Tibial artery (tissue), 4 donors: ENCODE measurements at regions not wholly inside any gene's neighbourhood (a gene's known extent, or its start where the extent isn't known, plus 50 kb on each side); places are given as distances from the start of the nearest gene placed in this dataset.

ENCODE experiments used
- DNase-seq, 2 donors: peaks; one replicate each; pipeline ENCODE4 v3.0.0-alpha.2; 2019
- H3K27ac ChIP-seq, 2 donors: fragments of 200-600 bp; sonication (generic) in 1 of 2; 1 replicate in 1 of 2; 2 replicates in 1 of 2; pipeline ENCODE4 v1.5.1; 2018 to 2019; ENCODE audit warnings: mild to moderate bottlenecking in 1 of 2
- H3K27me3 ChIP-seq, 2 donors: fragments of 200-600 bp; sonication (generic) in 1 of 2; one replicate each; pipeline versions ENCODE4 v1.5.1 to v1.6.0; 2016 to 2019
- H3K36me3 ChIP-seq, 3 donors: fragments of 200-600 bp; sonication (generic) in 2 of 3; one replicate each; pipeline ENCODE4 v1.5.1; 2016 to 2019; ENCODE audit warnings: mild to moderate bottlenecking in 2 of 3
- H3K4me1 ChIP-seq, 4 donors: fragments of 200-600 bp; sonication (generic) in 2 of 4; 1 replicate in 3 of 4; 2 replicates in 1 of 4; pipeline ENCODE4 v1.5.1; 2016 to 2019
- H3K4me3 ChIP-seq, 2 donors: fragments of 200-600 bp; sonication (generic) in 1 of 2; 1 replicate in 1 of 2; 2 replicates in 1 of 2; pipeline ENCODE4 v1.5.1; 2018 to 2019; ENCODE audit warnings: mild to moderate bottlenecking in 2 of 2
- H3K9me3 ChIP-seq, 3 donors: fragments of 200-600 bp; sonication (generic) in 1 of 3; one replicate each; pipeline ENCODE4 v1.5.1; 2016 to 2019
- CTCF ChIP-seq, 2 experiments: fragments of 200-600 bp in 1 of 2; fragments of 450-650 bp in 1 of 2; IDR thresholded peaks; one replicate each; pipeline ENCODE4 v1.5.1; 2017 to 2019; ENCODE audit warnings: antibody characterized with exemption in 2 of 2, mild to moderate bottlenecking in 1 of 2, moderate library complexity in 1 of 2
- intact Hi-C: fragments of 100-400 bp; cut with DNase I; formaldehyde crosslinking; loops from one replicate; pipeline ENCODE4 v1.15.0; 2023; ENCODE audit warnings: low total_unique reads

DNA sequence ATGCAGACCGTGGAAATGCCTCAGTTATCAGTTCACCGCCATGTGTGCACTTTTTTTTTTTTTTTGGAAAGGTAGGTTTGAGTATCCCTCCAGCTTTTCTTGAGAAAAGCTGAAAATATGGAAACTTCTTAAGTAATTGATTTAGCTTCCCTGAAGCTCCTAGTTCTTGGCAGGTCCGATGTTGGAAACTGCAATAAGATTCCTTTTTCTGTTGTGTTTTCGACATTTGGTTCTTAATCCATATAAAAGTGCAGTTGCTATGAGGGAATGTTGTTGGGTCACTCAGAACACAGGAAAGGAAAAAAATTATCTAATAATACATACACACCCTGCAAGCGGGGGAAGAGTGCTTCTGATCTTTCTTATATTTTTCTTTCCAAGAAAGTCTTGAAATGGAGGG, 665.2 kb downstream of the INHBA start:
- no peaks in the 10 kb centered on the region for H3K27me3 ChIP-seq

DNA sequence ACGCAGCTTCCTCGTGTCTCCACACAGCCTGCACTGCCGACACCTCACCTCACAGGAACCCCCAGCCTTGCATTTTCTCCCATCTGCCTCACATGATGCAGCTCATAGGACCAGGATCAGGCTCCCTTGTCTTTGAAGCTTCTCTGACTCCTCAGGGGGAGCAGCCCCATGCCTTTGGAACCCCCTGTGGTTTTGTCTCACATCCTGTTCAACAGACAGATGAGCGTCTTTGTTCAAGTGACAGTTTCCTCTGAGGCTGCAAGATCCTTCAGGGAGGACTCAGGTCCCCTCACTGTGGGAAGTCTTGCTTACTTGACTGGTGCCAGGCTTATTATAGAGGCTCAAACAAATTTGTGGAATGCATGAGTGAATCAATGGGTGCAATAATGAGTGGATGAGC, 667.1 kb downstream of the INHBA start:
- no peaks in the 10 kb centered on the region for H3K4me1 ChIP-seq
- H3K9me3 ChIP-seq, result no peaks in the 10 kb centered on the region
- no peaks in the 10 kb centered on the region for H3K27me3 ChIP-seq
- no peak for DNase-seq
- no peak for TF ChIP-seq CTCF (IDR thresholded peaks at IDR 0.05)
- no peak overlapping the region for H3K27ac ChIP-seq
- intact Hi-C loops, result no loop called here
- H3K4me3 ChIP-seq, result no peak overlapping the region
- H3K36me3 ChIP-seq, result no peaks in the 10 kb centered on the region

More for the DNA sequence above, 665.2 kb downstream of the INHBA start:
- no peaks in the 10 kb centered on the region for H3K9me3 ChIP-seq
- no peaks in the 10 kb centered on the region for H3K4me1 ChIP-seq
- H3K36me3 ChIP-seq, result no peaks in the 10 kb centered on the region
- intact Hi-C loops, result no loop called here
- no peak overlapping the region for H3K4me3 ChIP-seq
- DNase-seq, result no peak
- H3K27ac ChIP-seq, result no peak overlapping the region
- TF ChIP-seq CTCF (IDR thresholded peaks at IDR 0.05), result no peak

DNA sequence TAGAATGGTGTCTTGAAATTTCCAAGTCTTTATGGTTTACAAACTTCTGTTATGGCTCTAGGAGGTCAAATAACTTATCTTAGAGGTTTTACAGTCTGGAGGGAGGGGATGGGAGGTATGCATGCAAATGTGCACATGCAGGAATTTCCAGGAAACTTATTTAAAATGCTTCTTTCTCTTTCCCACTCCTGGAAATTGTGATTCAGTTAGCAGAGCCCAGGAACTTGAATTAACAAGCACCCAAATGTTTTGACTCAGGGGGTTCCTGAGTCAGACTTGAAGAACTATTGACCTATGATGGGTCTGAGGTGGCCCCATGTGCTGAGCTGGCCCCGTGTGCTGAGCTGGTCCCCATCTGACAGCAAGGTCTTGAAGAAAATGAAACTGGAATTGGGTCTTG, 669.4 kb downstream of the INHBA start:
- intact Hi-C loops, result no loop called here

GRCh38 chr7:41030673-41031072, 672.2 kb downstream of the INHBA start:
- no peak for DNase-seq
- H3K27ac ChIP-seq, result no peak overlapping the region
- intact Hi-C loops, result no loop called here
- no peaks in the 10 kb centered on the region for H3K9me3 ChIP-seq
- no peak for TF ChIP-seq CTCF (IDR thresholded peaks at IDR 0.05)
- no peaks in the 10 kb centered on the region for H3K27me3 ChIP-seq
- no peaks in the 10 kb centered on the region for H3K36me3 ChIP-seq
- no peak overlapping the region for H3K4me3 ChIP-seq
- no peaks in the 10 kb centered on the region for H3K4me1 ChIP-seq

More for the DNA sequence above, 669.4 kb downstream of the INHBA start:
- Histone ChIP-seq H3K9me3 (no peaks in the 10 kb centered on the region), H3K27ac (no peak overlapping the region), H3K27me3 (no peaks in the 10 kb centered on the region), H3K4me3 (no peak overlapping the region), H3K36me3 (no peaks in the 10 kb centered on the region), H3K4me1 (no peaks in the 10 kb centered on the region)
- no peak for TF ChIP-seq CTCF (IDR thresholded peaks at IDR 0.05)
- DNase-seq, result no peak

GRCh38 chr7:41029072-41029499, 673.8 kb downstream of the INHBA start:
- no peak for TF ChIP-seq CTCF (IDR thresholded peaks at IDR 0.05)
- no peaks in the 10 kb centered on the region for H3K27me3 ChIP-seq
- DNase-seq, result no peak
- intact Hi-C loops, result no loop called here
- no peaks in the 10 kb centered on the region for H3K36me3 ChIP-seq
- no peaks in the 10 kb centered on the region for H3K9me3 ChIP-seq
- no peak overlapping the region for H3K27ac ChIP-seq
- no peak overlapping the region for H3K4me3 ChIP-seq
- H3K4me1 ChIP-seq, result no peaks in the 10 kb centered on the region

DNA sequence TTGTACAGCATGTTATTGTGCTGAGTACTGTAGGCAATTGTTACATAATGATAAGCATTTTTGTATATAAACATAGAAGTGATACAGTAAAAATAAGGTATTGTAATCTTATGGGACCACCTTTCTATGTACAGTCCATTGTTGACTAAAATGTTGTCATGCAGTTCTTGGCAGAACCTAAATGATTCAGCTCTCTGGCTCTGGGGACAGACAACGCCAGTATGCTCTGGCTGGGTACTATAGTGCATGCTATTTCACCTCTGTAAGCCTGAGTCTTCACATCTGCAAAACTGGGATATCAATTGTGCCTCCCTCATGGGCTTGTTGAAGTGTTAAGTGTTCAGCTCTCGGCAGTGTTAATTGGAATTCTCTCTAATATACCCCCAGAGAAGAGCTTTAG, 674.3 kb downstream of the INHBA start:
- Histone ChIP-seq H3K4me1 (no peaks in the 10 kb centered on the region), H3K27ac (no peak overlapping the region), H3K27me3 (no peaks in the 10 kb centered on the region), H3K36me3 (no peaks in the 10 kb centered on the region), H3K4me3 (no peak overlapping the region), H3K9me3 (no peaks in the 10 kb centered on the region)
- no peak for TF ChIP-seq CTCF (IDR thresholded peaks at IDR 0.05)
- intact Hi-C loops, result no loop called here
- no peak for DNase-seq
